CD4-positive, CD25-positive, alpha-beta regulatory T cell (primary cell): ENCODE measurements at regions not wholly inside any gene's neighbourhood (a gene's known extent, or its start where the extent isn't known, plus 50 kb on each side); places are given as distances from the start of the nearest gene placed in this dataset.
"Not testable (repeated sequence)": the region's sequence is repeated elsewhere in the genome, so short reads cannot be mapped to it uniquely, and the experiment has no call there.

Experiments
- ATAC-seq, 2 donors: fragments of 150-1000 bp; cut with Tn5 transposase; one replicate each; pipeline ENCODE4 v1.10.0; 2021; ENCODE audit warnings: low read depth in 2 of 2, moderate number of reproducible peaks in 2 of 2, moderate library complexity in 1 of 2
- DNase-seq, 3 donors: peaks; one replicate each; pipeline versions ENCODE4 v3.0.0 to v3.0.0-alpha.2; 2012 to 2022; ENCODE audit warnings: mixed read lengths in 1 of 3
- H3K27ac ChIP-seq: one replicate; pipeline ENCODE4 v1.7.0; 2013; ENCODE audit warnings: mild to moderate bottlenecking, low read length; ENCODE audit not compliant: insufficient read depth, poor library complexity, severe bottlenecking
- H3K27me3 ChIP-seq: one replicate; pipeline ENCODE4 v1.7.0; 2013; ENCODE audit warnings: low read length; ENCODE audit not compliant: control insufficient read depth, insufficient read depth
- H3K36me3 ChIP-seq: one replicate; pipeline ENCODE4 v1.7.0; 2013; ENCODE audit warnings: mild to moderate bottlenecking, low read length, moderate library complexity; ENCODE audit not compliant: control insufficient read depth, insufficient read depth
- H3K4me1 ChIP-seq: 2 replicates; pipeline ENCODE4 v1.7.0; 2013; ENCODE audit warnings: mild to moderate bottlenecking, low read length; ENCODE audit not compliant: insufficient read depth, control insufficient read depth, poor library complexity, severe bottlenecking
- H3K4me3 ChIP-seq: one replicate; pipeline ENCODE4 v1.7.0; 2013; ENCODE audit warnings: low read depth, mild to moderate bottlenecking, low read length, moderate library complexity
- H3K9me3 ChIP-seq, 2 experiments: 1 replicate in 1 of 2; 2 replicates in 1 of 2; pipeline ENCODE4 v1.7.0; 2013; ENCODE audit warnings: low read length in 2 of 2, mild to moderate bottlenecking in 1 of 2, moderate library complexity in 1 of 2; ENCODE audit not compliant: control insufficient read depth in 2 of 2
- H3K27ac Mint-ChIP-seq, 3 donors: one replicate each; pipeline ENCODE4 v1.8.0; 2020 to 2022; ENCODE audit warnings: mild to moderate bottlenecking in 3 of 3, mixed read lengths in 3 of 3, moderate library complexity in 2 of 3
- H3K27me3 Mint-ChIP-seq: one replicate; pipeline ENCODE4 v1.8.0; 2022; ENCODE audit warnings: mild to moderate bottlenecking, mixed read lengths
- H3K36me3 Mint-ChIP-seq: one replicate; pipeline ENCODE4 v1.8.0; 2020; ENCODE audit warnings: mixed read lengths
- H3K4me1 Mint-ChIP-seq, 4 donors: one replicate each; pipeline ENCODE4 v1.8.0; 2020 to 2022; ENCODE audit warnings: mixed read lengths in 4 of 4, mild to moderate bottlenecking in 1 of 4
- H3K4me3 Mint-ChIP-seq, 4 donors: one replicate each; pipeline ENCODE4 v1.8.0; 2020 to 2022; ENCODE audit warnings: mild to moderate bottlenecking in 4 of 4, mixed read lengths in 4 of 4, moderate library complexity in 3 of 4
- H3K9me3 Mint-ChIP-seq, 7 donors: one replicate each; pipeline ENCODE4 v1.8.0; 2020 to 2022; ENCODE audit warnings: mixed read lengths in 7 of 7, mild to moderate bottlenecking in 3 of 7, moderate library complexity in 2 of 7

GRCh38 chr2:87284471-87284772, 262.8 kb upstream of the PLGLB1 start:
- H3K4me3 Mint-ChIP-seq, H3K9me3 ChIP-seq, H3K27me3 ChIP-seq, H3K4me1 Mint-ChIP-seq, H3K4me3 ChIP-seq, H3K27ac ChIP-seq, H3K27me3 Mint-ChIP-seq, H3K4me1 ChIP-seq, H3K36me3 ChIP-seq, DNase-seq, H3K27ac Mint-ChIP-seq, H3K9me3 Mint-ChIP-seq, H3K36me3 Mint-ChIP-seq, ATAC-seq: not testable (repeated sequence)

GRCh38 chr2:87285139-87285538, 263.5 kb upstream of the PLGLB1 start:
- not testable (repeated sequence) for ATAC-seq, H3K27ac Mint-ChIP-seq, H3K36me3 ChIP-seq, H3K4me1 Mint-ChIP-seq, H3K27me3 ChIP-seq, H3K4me3 ChIP-seq, DNase-seq, H3K9me3 ChIP-seq, H3K36me3 Mint-ChIP-seq, H3K9me3 Mint-ChIP-seq, H3K4me1 ChIP-seq, H3K4me3 Mint-ChIP-seq, H3K27ac ChIP-seq, H3K27me3 Mint-ChIP-seq

DNA sequence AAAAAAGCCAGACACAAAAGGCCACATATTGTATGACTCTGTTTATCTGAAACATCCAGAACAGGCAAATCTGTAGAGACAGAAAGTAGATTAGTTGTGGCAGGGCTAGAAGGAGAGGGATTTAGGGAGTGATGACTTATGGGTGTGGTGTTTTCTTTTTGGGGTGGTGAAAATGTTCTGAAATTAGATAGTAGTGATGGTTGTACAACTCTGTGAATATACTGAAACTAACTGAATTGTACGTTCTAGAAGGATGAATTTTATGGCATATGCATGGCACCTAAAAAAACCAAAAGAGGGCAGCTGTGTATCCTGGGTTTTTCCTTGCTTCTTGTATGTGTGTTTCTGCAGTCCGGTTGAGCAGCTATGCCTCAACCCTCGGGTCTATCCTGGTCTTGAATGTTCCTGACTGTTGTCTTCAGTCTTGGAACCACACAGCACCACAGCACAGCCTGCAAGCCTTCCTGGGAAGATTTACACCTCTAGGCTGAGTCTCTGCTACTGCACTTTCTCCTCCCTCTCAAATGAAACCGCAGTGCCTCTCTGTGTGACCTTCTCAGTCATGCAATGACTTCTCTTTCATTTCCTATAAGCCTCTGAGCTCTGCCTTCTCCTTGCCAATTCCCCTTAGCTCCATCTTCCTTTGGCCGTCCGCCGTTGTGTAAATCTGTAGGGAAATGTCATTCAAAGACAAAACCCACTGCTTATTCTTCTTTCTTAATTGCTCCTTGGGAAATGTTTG, 269.1 kb upstream of the PLGLB1 start:
- H3K36me3 ChIP-seq, H3K4me1 Mint-ChIP-seq, H3K27me3 ChIP-seq, H3K4me3 ChIP-seq, H3K9me3 ChIP-seq, H3K27ac ChIP-seq, H3K4me1 ChIP-seq, H3K27me3 Mint-ChIP-seq, H3K9me3 Mint-ChIP-seq, H3K4me3 Mint-ChIP-seq, H3K27ac Mint-ChIP-seq, H3K36me3 Mint-ChIP-seq: not testable (repeated sequence)
- ATAC-seq: peak; percentile 85 to 89
- peak in 1 of 3 donors; percentile 31 for DNase-seq

DNA sequence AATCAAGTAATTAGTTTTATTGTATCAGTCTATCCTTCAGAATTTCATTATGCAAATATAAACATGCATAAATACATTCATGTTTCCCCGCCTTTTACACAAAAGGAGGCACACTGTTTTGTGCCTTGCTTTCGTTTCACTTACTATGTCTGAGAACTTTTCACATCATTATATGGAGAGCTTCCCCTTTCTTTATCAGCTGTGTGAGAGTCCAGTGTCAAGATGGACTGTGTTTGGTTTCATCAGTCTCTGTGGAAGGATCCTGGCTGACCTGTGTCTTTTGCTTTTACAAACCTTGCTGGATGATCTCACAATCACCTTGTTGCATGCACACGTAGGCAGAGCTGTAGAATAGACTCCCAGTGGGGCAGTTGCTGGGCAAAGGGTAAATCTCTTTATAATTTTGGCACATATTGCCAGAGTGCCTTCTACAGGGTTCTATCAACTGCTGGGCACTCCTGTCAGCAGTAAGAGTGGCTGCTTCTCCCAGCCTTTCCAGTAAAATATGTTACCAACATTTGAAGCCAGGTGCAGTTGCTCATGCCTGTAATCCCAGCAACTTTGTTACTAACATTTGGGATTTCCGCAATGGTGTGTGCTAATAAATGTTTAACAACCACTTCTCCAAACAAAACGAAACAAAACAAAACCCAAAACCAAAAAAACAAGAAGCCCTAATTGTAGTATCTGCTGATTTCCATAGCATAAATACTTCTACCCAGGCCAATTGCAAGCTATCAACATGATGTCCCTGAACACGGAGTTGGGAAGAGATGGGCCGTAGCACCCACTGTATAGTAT, 270.0 kb upstream of the PLGLB1 start:
- not testable (repeated sequence) for H3K36me3 ChIP-seq, H3K27me3 ChIP-seq, H3K4me1 ChIP-seq, H3K27ac ChIP-seq, H3K9me3 ChIP-seq, H3K9me3 Mint-ChIP-seq, H3K27me3 Mint-ChIP-seq, H3K4me1 Mint-ChIP-seq, DNase-seq, H3K4me3 ChIP-seq, H3K36me3 Mint-ChIP-seq
- H3K27ac Mint-ChIP-seq: peak overlapping the region in 1 of 3 donors; percentile 57
- peak overlapping the region in 1 of 4 donors; percentile 46 for H3K4me3 Mint-ChIP-seq
- peak in 1 of 2 donors; percentile 12 for ATAC-seq

- not testable (repeated sequence) for H3K27me3 Mint-ChIP-seq, ATAC-seq, H3K27me3 ChIP-seq, H3K9me3 ChIP-seq, H3K4me3 Mint-ChIP-seq, H3K36me3 ChIP-seq, H3K9me3 Mint-ChIP-seq, DNase-seq, H3K4me1 Mint-ChIP-seq, H3K27ac ChIP-seq, H3K27ac Mint-ChIP-seq, H3K36me3 Mint-ChIP-seq, H3K4me1 ChIP-seq, H3K4me3 ChIP-seq
These were observed 272.4 kb upstream of the PLGLB1 start for GRCh38 chr2:87293931-87294594.

DNA sequence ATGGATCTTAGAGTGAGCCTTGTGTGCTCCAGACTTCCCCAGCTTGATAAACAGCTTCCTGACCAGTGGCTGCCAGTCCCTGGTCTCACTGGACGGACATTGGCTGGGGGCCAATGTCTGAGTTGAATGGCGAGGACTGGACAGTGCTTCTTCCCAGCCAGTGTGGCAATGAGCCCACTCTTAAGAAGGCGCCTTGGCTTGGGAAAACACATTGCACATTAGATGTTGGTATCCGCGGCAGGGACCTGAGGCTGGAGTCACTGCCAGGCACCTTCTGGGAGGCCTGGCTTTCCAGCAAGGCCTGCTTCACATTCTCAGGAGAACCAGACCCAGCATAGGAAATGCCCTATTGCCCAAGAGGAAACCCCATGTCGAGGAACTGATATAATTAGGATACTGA, 273.5 kb upstream of the PLGLB1 start:
- H3K27me3 ChIP-seq, H3K4me3 Mint-ChIP-seq, H3K9me3 Mint-ChIP-seq, H3K4me1 Mint-ChIP-seq, ATAC-seq, H3K4me1 ChIP-seq, H3K27me3 Mint-ChIP-seq, H3K27ac Mint-ChIP-seq, H3K9me3 ChIP-seq, H3K36me3 ChIP-seq, DNase-seq, H3K27ac ChIP-seq, H3K4me3 ChIP-seq, H3K36me3 Mint-ChIP-seq: not testable (repeated sequence)

GRCh38 chr2:87301349-87301748, 279.7 kb upstream of the PLGLB1 start:
- H3K27ac Mint-ChIP-seq, H3K4me1 ChIP-seq, H3K36me3 ChIP-seq, H3K27ac ChIP-seq, DNase-seq, H3K4me1 Mint-ChIP-seq, H3K4me3 Mint-ChIP-seq, ATAC-seq, H3K27me3 Mint-ChIP-seq, H3K27me3 ChIP-seq, H3K36me3 Mint-ChIP-seq, H3K9me3 Mint-ChIP-seq, H3K4me3 ChIP-seq, H3K9me3 ChIP-seq: not testable (repeated sequence)

DNA sequence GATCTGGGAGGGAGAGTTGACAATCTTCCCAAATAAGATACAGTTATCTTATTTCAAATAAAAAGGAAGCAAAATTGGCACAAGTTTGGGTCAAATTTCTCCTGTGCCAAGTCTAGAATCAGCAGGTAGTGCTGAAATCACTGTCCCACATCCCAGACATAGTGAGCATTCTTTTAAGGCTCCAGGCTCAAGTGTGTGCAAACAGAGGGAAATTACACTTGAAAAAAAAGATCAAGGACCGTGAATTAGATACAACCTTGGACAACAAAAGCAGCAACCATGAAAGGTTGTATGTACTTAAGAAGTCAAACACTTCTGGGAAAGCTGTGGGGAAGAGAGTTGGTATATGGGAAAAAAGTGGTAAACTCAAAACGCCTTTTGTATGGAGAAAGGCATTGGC, 280.2 kb upstream of the PLGLB1 start:
- DNase-seq, H3K9me3 Mint-ChIP-seq: not testable (repeated sequence)

More for the DNA sequence above, 280.2 kb upstream of the PLGLB1 start:
- not testable (repeated sequence) for ATAC-seq, H3K4me1 ChIP-seq, H3K4me3 ChIP-seq, H3K27me3 Mint-ChIP-seq, H3K9me3 ChIP-seq, H3K27me3 ChIP-seq, H3K36me3 ChIP-seq, H3K4me3 Mint-ChIP-seq, H3K4me1 Mint-ChIP-seq, H3K27ac Mint-ChIP-seq, H3K27ac ChIP-seq, H3K36me3 Mint-ChIP-seq
